SK-N-SH (cell line): ENCODE measurements at regions not wholly inside any gene's neighbourhood (a gene's known extent, or its start where the extent isn't known, plus 50 kb on each side); places are given as distances from the start of the nearest gene placed in this dataset.

Experiments used
- CTCF ChIA-PET: fragments of 300-600, 350-600 bp; formaldehyde crosslinking; extraction: SDS; loops from one replicate; lab custom pipeline; 2021; lab: Yijun Ruan, JAX
- POLR2A ChIA-PET: fragments of 350-600 bp; sonication (Branson Sonifier 250); formaldehyde crosslinking; extraction: SDS; loops from one replicate; lab custom pipeline; 2020; ENCODE audit warnings: antibody characterized with exemption, inconsistent platforms; lab: Yijun Ruan, JAX
- DNase-seq: peaks from one replicate; pipeline ENCODE4 v3.0.0; 2012
- H2AFZ ChIP-seq: fragments of 200-600 bp; sonication (generic); 2 replicates; pipeline ENCODE4 v1.8.1; 2016; ENCODE audit warnings: antibody characterized with exemption, mild to moderate bottlenecking, low read depth
- H3F3A ChIP-seq: fragments of 200-600 bp; sonication (generic); replicated peaks from 2 replicates; pipeline ENCODE3; 2016; ENCODE audit warnings: antibody characterized with exemption, mild to moderate bottlenecking; ENCODE audit not compliant: insufficient read depth
- H3K27ac ChIP-seq, 2 experiments: fragments of 200-500 bp in 1 of 2; fragments of 200-600 bp in 1 of 2; sonication (Bioruptor generic) in 1 of 2; sonication (generic), shearing (Covaris generic) in 1 of 2; 2 replicates each; pipeline versions ENCODE4 v1.5.1 to v1.6.1; 2014 to 2016; ENCODE audit warnings: low read depth in 2 of 2, inconsistent platforms in 1 of 2, low read length in 1 of 2, mild to moderate bottlenecking in 1 of 2, mixed read lengths in 1 of 2
- H3K27me3 ChIP-seq: fragments of 200-600 bp; sonication (generic), shearing (Covaris generic); 2 replicates; pipeline ENCODE4 v1.6.1; 2016; ENCODE audit warnings: mixed run types; ENCODE audit not compliant: insufficient read depth
- H3K36me3 ChIP-seq, 2 experiments: fragments of 200-500 bp in 1 of 2; fragments of 200-600 bp in 1 of 2; sonication (Bioruptor generic) in 1 of 2; sonication (generic) in 1 of 2; replicated peaks in 1 of 2; 2 replicates each; pipeline versions ENCODE3 to v1.5.1; 2014 to 2016; ENCODE audit warnings: low read length in 1 of 2, mild to moderate bottlenecking in 1 of 2; ENCODE audit not compliant: insufficient read depth in 2 of 2, control insufficient read depth in 1 of 2
- H3K4me1 ChIP-seq, 2 experiments: fragments of 200-500 bp in 1 of 2; fragments of 200-600 bp in 1 of 2; sonication (Bioruptor generic) in 1 of 2; sonication (generic), shearing (Covaris generic) in 1 of 2; 2 replicates each; pipeline versions ENCODE4 v1.5.1 to v1.6.1; 2014 to 2016; ENCODE audit warnings: low read depth in 1 of 2, low read length in 1 of 2, mixed run types in 1 of 2; ENCODE audit not compliant: insufficient read depth in 2 of 2, control insufficient read depth in 1 of 2
- H3K4me2 ChIP-seq: fragments of 200-600 bp; sonication (generic), shearing (Covaris generic); 2 replicates; pipeline ENCODE4 v1.6.1; 2017; ENCODE audit warnings: mixed run types
- H3K4me3 ChIP-seq, 2 experiments: fragments of 200-500 bp in 1 of 2; fragments of 200-600 bp in 1 of 2; sonication (Bioruptor generic) in 1 of 2; sonication (generic), shearing (Covaris generic) in 1 of 2; 2 replicates each; pipeline versions ENCODE4 v1.5.1 to v1.8.1; 2014 to 2016; ENCODE audit warnings: low read depth in 2 of 2, inconsistent platforms in 1 of 2, low read length in 1 of 2, mild to moderate bottlenecking in 1 of 2, mixed read lengths in 1 of 2, moderate library complexity in 1 of 2
- H3K79me2 ChIP-seq: fragments of 200-600 bp; sonication (generic); 2 replicates; pipeline ENCODE4 v1.8.1; 2017; ENCODE audit warnings: mild to moderate bottlenecking; ENCODE audit not compliant: insufficient read depth
- H3K9ac ChIP-seq: fragments of 200-600 bp; sonication (generic); 2 replicates; pipeline ENCODE4 v1.6.1; 2017; ENCODE audit warnings: mixed run types
- H3K9me2 ChIP-seq: fragments of 200-600 bp; sonication (generic); 2 replicates; pipeline ENCODE4 v1.6.1; 2017; ENCODE audit warnings: mixed run types
- H3K9me3 ChIP-seq: fragments of 200-600 bp; sonication (generic); 2 replicates; pipeline ENCODE4 v1.6.1; 2017; ENCODE audit warnings: mixed run types, mild to moderate bottlenecking, moderate library complexity
- H4K20me1 ChIP-seq: fragments of 200-600 bp; sonication (generic); 2 replicates; pipeline ENCODE4 v1.6.1; 2017; ENCODE audit warnings: mild to moderate bottlenecking, mixed run types; ENCODE audit not compliant: insufficient read depth
- CHD2 ChIP-seq: fragments of 150-350 bp; IDR thresholded peaks from 2 replicates; pipeline ENCODE4 v1.6.1; 2018; ENCODE audit warnings: low read length; ENCODE audit not compliant: partially characterized antibody
- EP300 ChIP-seq, 2 experiments: IDR thresholded peaks; 2 replicates each; pipeline versions ENCODE4 v1.4.0 to v1.6.1; 2012; ENCODE audit warnings: borderline replicate concordance in 1 of 2, low read depth in 1 of 2, low read length in 1 of 2
- FOSL2 ChIP-seq: IDR thresholded peaks from 2 replicates; pipeline ENCODE4 v1.4.0; 2012; ENCODE audit warnings: low read depth, mild to moderate bottlenecking, moderate library complexity, borderline replicate concordance
- FOXM1 ChIP-seq: IDR thresholded peaks from 2 replicates; pipeline ENCODE4 v1.4.0; 2012; ENCODE audit warnings: low read depth, mild to moderate bottlenecking
- GABPA ChIP-seq: IDR thresholded peaks from 2 replicates; pipeline ENCODE4 v1.4.0; 2012; ENCODE audit warnings: low read depth, mild to moderate bottlenecking
- GATA2 ChIP-seq: sonication (generic); formaldehyde crosslinking; IDR thresholded peaks from 2 replicates; pipeline ENCODE4 v1.5.0; 2020; ENCODE audit warnings: mild to moderate bottlenecking, missing genetic modification reagents
- JUND ChIP-seq: IDR thresholded peaks from 2 replicates; pipeline ENCODE4 v1.4.0; 2012
- NFIC ChIP-seq: IDR thresholded peaks from 2 replicates; pipeline ENCODE4 v1.4.0; 2012; ENCODE audit warnings: borderline replicate concordance
- NRF1 ChIP-seq: IDR thresholded peaks from 2 replicates; pipeline ENCODE4 v1.6.1; 2012; ENCODE audit warnings: low read depth, mild to moderate bottlenecking, low read length
- SIN3A ChIP-seq: IDR thresholded peaks from 2 replicates; pipeline ENCODE4 v1.6.1; 2012; ENCODE audit warnings: low read depth, mild to moderate bottlenecking, low read length, moderate library complexity, borderline replicate concordance
- SMC3 ChIP-seq: IDR thresholded peaks from 2 replicates; pipeline ENCODE4 v1.6.1; 2012; ENCODE audit warnings: low read depth, low read length, improper control_type of control experiment
- TAF1 ChIP-seq: IDR thresholded peaks from 2 replicates; pipeline ENCODE4 v1.6.1; 2012; ENCODE audit warnings: low read depth, mild to moderate bottlenecking, low read length, moderate library complexity, borderline replicate concordance
- YY1 ChIP-seq: IDR thresholded peaks from 2 replicates; pipeline ENCODE4 v1.4.0; 2012; ENCODE audit warnings: low read depth, mild to moderate bottlenecking
- WGBS: methylation state at CpG from one replicate; pipeline ENCODE4 v1.1.6; 2017; ENCODE audit warnings: low lambda C conversion rate; 5-methylcytosine and 5-hydroxymethylcytosine counted together
- TF ChIP-seq, protein P1 (sequence below): IDR thresholded peaks from 2 replicates; pipeline ENCODE4 v1.4.0; 2012; ENCODE audit warnings: low read depth, borderline replicate concordance
- TF ChIP-seq, protein P2 (sequence below): IDR thresholded peaks from 2 replicates; pipeline ENCODE4 v1.6.1; 2012; ENCODE audit warnings: mild to moderate bottlenecking, low read depth, low read length, moderate library complexity
- TF ChIP-seq, protein P3 (sequence below): IDR thresholded peaks from 2 replicates; pipeline ENCODE4; 2012
- TF ChIP-seq, protein P4 (sequence below): fragments of 150-350 bp; IDR thresholded peaks from 2 replicates; pipeline ENCODE4 v1.6.1; 2017; ENCODE audit warnings: antibody characterized with exemption, low read length, low read depth, borderline replicate concordance
- TF ChIP-seq, protein P5 (sequence below): IDR thresholded peaks from 2 replicates; pipeline ENCODE4 v1.4.0; 2012; ENCODE audit warnings: low read depth

DNA sequence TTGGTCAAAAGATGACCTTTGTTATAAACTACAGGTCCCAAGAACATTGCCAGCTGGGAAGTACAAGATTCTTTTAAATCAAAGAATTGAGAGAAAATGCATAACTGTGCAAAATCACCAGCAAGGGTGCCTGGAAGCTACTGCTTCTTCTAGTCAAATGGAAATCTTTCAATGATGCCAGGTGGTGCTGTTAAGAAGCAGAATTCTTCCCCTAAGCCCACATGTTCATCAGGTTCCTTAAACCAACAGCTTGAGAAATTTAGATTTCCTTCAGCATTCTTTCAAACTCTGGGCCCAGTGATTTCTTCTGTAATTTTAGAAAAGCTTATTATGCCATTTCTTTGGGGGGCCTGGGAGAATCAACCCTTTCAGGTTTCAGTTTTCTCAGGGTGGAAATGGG is 207.8 kb upstream of the WSCD1 start:
- POLR2A ChIA-PET: no interaction called here
- H3K9me2 ChIP-seq: no peaks in the 10 kb centered on the region
- H2AFZ ChIP-seq: no peak overlapping the region
- no peaks in the 10 kb centered on the region for H4K20me1 ChIP-seq
- H3K79me2 ChIP-seq: no peaks in the 10 kb centered on the region
- peaks cover 32% of the 10 kb centered on the region for H3K27me3 ChIP-seq
- no peaks in the 10 kb centered on the region for H3K9me3 ChIP-seq
- TF ChIP-seq JUND: no peak
- no peak for TF ChIP-seq SIN3A
- TF ChIP-seq CHD2: no peak
- TF ChIP-seq GABPA: no peak
- TF ChIP-seq NRF1: no peak
- no peak for TF ChIP-seq NFIC
- TF ChIP-seq, all 33 proteins: peak for 0
- no peaks in the 10 kb centered on the region for H3F3A ChIP-seq
- no peaks in the 10 kb centered on the region for H3K4me1 ChIP-seq
- no peak overlapping the region for H3K27ac ChIP-seq
- CTCF ChIA-PET: no interaction called here
- H3K4me3 ChIP-seq: no peak overlapping the region
- H3K4me2 ChIP-seq: no peak overlapping the region
- DNase-seq: no peak
- H3K9ac ChIP-seq: no peak overlapping the region
- H3K36me3 ChIP-seq: no peaks in the 10 kb centered on the region

DNA sequence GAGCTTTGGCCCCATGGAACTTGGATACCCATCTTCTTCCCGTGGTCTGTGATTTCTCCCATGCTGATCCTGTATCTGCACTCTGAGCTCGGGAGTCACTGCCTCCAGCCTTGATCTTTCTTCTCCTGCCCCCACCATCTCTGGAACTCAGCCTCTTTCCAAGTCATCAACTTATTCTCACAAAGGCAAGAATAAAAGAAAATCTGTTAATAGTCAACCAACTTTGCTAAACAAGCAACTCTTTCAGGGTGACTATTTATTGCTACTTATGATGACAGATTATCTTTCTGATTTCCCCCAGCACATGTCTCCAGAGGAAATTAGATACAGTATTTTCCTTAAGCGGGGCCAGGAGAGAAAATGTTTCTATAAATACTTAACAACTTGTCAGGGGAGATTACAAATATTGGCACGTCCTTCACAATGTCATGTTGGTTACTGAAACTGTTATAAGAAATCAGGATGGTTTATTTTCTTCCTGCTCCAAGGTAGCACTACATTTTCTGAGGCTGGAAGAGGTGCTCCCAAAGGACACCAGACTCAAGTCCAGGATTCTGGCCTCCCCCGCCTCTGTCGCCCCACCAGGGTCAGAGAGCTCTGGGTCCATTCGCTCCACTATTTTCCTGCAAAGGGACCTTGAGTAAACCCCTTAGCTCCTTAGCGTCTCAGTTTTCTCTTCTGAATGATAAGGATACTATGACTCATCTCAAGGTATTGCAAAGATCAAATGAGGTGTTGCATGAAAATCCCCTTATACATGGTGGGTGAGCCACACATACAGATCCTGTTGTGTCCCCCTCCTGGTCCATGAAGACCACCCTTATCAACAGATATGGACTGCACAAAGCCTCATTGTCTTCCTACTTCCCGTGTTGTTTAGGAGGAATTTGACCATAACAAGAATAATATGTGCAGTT is 205.2 kb upstream of the WSCD1 start:
- DNase-seq: no peak
- Histone ChIP-seq H3K27ac (no peak overlapping the region), H3K9me2 (no peaks in the 10 kb centered on the region), H3K4me1 (no peaks in the 10 kb centered on the region), H3K79me2 (no peaks in the 10 kb centered on the region), H3K9me3 (no peaks in the 10 kb centered on the region), H4K20me1 (no peaks in the 10 kb centered on the region), H3K27me3 (peaks cover 43% of the 10 kb centered on the region), H2AFZ (no peak overlapping the region), H3K4me2 (no peak overlapping the region), H3K9ac (no peak overlapping the region), H3F3A (no peaks in the 10 kb centered on the region), H3K36me3 (no peaks in the 10 kb centered on the region), H3K4me3 (no peak overlapping the region)
- WGBS: 9% methylated on average over 9 of the region's 9 CpGs
- TF ChIP-seq FOXM1 (no peak), TAF1 (no peak), SIN3A (no peak), EP300 (IDR thresholded peaks at IDR 0.05; ENCODE audit: borderline replicate concordance in 1 of 2, low read depth in 1 of 2, low read length in 1 of 2) (no peak), YY1 (no peak), GABPA (no peak), NRF1 (no peak), SMC3 (no peak), FOSL2 (no peak), GATA2 (no peak), NFIC (no peak)
- TF ChIP-seq, protein P1, sequence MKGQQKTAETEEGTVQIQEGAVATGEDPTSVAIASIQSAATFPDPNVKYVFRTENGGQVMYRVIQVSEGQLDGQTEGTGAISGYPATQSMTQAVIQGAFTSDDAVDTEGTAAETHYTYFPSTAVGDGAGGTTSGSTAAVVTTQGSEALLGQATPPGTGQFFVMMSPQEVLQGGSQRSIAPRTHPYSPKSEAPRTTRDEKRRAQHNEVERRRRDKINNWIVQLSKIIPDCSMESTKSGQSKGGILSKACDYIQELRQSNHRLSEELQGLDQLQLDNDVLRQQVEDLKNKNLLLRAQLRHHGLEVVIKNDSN: no peak
- TF ChIP-seq, protein P2, sequence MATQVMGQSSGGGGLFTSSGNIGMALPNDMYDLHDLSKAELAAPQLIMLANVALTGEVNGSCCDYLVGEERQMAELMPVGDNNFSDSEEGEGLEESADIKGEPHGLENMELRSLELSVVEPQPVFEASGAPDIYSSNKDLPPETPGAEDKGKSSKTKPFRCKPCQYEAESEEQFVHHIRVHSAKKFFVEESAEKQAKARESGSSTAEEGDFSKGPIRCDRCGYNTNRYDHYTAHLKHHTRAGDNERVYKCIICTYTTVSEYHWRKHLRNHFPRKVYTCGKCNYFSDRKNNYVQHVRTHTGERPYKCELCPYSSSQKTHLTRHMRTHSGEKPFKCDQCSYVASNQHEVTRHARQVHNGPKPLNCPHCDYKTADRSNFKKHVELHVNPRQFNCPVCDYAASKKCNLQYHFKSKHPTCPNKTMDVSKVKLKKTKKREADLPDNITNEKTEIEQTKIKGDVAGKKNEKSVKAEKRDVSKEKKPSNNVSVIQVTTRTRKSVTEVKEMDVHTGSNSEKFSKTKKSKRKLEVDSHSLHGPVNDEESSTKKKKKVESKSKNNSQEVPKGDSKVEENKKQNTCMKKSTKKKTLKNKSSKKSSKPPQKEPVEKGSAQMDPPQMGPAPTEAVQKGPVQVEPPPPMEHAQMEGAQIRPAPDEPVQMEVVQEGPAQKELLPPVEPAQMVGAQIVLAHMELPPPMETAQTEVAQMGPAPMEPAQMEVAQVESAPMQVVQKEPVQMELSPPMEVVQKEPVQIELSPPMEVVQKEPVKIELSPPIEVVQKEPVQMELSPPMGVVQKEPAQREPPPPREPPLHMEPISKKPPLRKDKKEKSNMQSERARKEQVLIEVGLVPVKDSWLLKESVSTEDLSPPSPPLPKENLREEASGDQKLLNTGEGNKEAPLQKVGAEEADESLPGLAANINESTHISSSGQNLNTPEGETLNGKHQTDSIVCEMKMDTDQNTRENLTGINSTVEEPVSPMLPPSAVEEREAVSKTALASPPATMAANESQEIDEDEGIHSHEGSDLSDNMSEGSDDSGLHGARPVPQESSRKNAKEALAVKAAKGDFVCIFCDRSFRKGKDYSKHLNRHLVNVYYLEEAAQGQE: no peak
- TF ChIP-seq, protein P3, sequence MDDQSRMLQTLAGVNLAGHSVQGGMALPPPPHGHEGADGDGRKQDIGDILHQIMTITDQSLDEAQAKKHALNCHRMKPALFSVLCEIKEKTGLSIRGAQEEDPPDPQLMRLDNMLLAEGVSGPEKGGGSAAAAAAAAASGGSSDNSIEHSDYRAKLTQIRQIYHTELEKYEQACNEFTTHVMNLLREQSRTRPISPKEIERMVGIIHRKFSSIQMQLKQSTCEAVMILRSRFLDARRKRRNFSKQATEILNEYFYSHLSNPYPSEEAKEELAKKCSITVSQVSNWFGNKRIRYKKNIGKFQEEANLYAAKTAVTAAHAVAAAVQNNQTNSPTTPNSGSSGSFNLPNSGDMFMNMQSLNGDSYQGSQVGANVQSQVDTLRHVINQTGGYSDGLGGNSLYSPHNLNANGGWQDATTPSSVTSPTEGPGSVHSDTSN: no peak
- TF ChIP-seq, protein P4, sequence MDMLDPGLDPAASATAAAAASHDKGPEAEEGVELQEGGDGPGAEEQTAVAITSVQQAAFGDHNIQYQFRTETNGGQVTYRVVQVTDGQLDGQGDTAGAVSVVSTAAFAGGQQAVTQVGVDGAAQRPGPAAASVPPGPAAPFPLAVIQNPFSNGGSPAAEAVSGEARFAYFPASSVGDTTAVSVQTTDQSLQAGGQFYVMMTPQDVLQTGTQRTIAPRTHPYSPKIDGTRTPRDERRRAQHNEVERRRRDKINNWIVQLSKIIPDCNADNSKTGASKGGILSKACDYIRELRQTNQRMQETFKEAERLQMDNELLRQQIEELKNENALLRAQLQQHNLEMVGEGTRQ: no peak
- TF ChIP-seq, protein P5, sequence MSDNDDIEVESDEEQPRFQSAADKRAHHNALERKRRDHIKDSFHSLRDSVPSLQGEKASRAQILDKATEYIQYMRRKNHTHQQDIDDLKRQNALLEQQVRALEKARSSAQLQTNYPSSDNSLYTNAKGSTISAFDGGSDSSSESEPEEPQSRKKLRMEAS: no peak
- ChIA-PET CTCF (no interaction called here), POLR2A (no interaction called here)
